ENCODE measurements at regions not wholly inside any gene's neighbourhood (a gene's known extent, or its start where the extent isn't known, plus 50 kb on each side); places are given as distances from the start of the nearest gene placed in this dataset.

- DNase-seq (ENCODE audit: low spot score), result no peak
These were observed 74.4 kb upstream of the SYT1 start for GRCh38 chr12:78790148-78790547.

DNA sequence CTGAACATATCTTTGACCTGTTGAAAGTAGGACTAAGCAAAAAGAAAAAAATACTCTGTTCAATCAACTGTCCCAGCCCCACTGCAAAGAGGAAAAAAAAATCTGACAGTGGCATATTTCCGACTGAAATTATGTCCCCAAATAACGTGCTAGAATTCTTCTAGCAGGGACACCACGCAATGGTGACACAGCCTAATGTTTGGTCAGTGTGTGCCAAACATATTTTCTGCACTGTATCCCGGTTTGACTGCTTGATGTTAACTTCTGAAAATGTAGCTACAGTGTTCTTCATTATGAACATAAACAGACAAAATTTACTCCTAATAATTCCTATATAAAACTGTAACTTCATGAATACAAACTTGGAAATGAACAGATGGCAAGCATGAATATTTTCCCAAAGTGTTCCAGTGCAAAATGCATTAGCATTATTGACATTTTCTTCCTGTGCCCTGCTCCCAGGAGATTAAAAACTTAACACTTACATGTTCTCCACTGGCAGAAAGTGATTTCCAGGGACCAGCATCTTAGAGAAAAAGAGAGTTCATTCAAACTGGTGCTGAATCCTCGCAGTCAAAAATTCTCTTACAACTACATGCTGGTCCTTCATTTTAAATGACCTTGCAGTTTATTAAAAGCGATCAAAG is 72.4 kb upstream of the SYT1 start:
- no peak for DNase-seq (ENCODE audit: low spot score)

DNA sequence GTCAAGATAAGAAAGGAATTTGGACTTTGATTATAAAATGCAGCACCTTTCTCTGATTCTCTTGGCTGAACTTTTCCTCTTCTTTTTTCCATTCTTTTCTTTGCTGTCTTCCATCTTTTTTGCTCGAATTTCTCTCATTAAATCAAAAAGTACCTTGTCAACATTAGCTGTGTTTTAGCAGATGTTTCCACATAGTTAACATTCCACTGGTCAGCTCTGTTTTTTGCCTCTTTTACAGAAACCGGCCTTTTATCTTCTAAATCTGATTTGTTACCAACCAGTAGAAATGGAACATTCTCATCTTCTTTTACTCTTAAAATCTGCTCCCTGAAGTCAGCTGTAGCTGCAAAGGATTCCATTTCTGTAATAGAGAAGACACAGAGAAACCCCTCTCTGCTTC is 71.1 kb upstream of the SYT1 start:
- peak; percentile 10 for DNase-seq (ENCODE audit: low spot score)

DNA sequence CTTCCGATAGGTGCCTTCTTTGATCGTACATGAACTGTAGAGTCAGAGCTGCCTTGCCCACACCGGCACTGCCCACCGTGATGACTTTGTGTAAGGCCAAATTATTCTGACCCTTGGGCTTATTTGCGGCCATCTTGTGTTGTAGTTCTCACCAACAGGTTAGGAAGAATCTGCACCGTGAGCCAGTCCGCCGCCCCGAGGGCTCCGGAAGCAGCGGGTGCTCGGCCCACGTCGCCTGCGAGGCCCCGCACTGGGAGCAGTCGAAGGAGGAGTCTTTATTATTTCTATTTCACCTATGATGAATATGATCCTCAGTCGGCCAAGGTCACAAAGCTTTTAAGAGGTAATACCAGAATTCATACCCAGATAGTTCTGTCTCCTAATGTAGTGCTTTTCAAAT is 70.6 kb upstream of the SYT1 start:
- DNase-seq (ENCODE audit: low spot score), result no peak

DNA sequence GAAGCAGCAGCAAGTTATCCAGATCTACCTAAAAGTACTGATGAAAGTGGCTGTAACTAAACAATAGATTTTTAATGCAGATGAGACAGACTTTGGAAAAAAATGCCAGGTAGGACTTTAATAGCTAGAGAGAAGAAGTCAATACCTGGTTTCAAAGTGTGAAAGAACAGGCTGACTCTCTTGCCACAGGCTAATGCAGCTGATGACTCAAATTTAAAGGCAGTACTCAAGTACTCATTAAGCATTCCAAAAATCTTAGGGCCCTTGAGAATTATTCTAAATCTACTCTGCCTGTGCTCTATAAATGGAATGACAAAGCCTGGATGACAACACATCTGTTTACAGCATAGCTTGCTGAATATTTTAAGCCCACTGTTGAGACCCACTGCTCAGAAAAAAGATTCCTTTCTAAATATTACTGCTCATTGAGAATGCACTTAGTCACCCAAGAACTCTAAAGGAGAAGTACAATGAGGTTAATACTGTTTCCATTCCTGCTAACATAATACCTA is 68.6 kb upstream of the SYT1 start:
- no peak for DNase-seq (ENCODE audit: low spot score)

- DNase-seq (ENCODE audit: low spot score), result no peak
These were observed 67.2 kb upstream of the SYT1 start for GRCh38 chr12:78797196-78797931.

- DNase-seq (ENCODE audit: low spot score), result no peak
These were observed 64.9 kb upstream of the SYT1 start for GRCh38 chr12:78799649-78800048.

DNA sequence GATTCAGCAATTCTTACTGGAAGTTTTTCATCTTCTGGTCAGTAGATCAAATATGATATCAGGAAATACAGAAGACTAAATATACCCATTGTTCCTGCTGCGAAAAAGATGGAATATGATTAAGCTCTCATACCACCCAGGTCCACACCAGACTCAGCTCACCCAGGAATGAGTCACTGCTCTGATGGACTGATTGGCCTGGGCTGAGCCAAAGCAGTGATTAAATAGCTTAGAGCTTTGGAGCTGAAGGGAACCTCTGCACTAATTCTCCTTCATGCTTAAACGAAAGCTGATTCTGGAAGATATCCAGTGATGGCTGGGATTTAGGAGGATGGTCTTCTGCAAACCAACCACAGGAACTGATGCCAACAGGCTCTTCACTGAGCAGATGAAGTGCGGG is 62.0 kb upstream of the SYT1 start:
- peak; percentile 81 for DNase-seq (ENCODE audit: low spot score)

GRCh38 chr12:78804262-78804661 is 60.3 kb upstream of the SYT1 start:
- DNase-seq (ENCODE audit: low spot score), result no peak

Data from A172 (cell line).